GM19043 (cell line): ENCODE measurements at regions not wholly inside any gene's neighbourhood (a gene's known extent, or its start where the extent isn't known, plus 50 kb on each side); places are given as distances from the start of the nearest gene placed in this dataset.

Source experiments
- ATAC-seq: cut with Tn5 transposase; IDR thresholded peaks from one replicate; pipeline ENCODE4 v1.9.1; 2021; ENCODE audit warnings: low read depth; ENCODE audit not compliant: unreplicated experiment

GRCh38 chr4:37051866-37052265 lies 192.7 kb upstream of the NWD2 start:
- no peak for ATAC-seq

GRCh38 chr4:37054531-37055077 lies 189.9 kb upstream of the NWD2 start:
- ATAC-seq: no peak

- no peak for ATAC-seq
These were observed 185.7 kb upstream of the NWD2 start for GRCh38 chr4:37058826-37059225.

- no peak for ATAC-seq
These were observed 178.4 kb upstream of the NWD2 start for GRCh38 chr4:37066159-37066558.

- ATAC-seq: no peak
These were observed 176.0 kb upstream of the NWD2 start for GRCh38 chr4:37068580-37068979.

GRCh38 chr4:37070041-37070440 lies 174.5 kb upstream of the NWD2 start:
- no peak for ATAC-seq

GRCh38 chr4:37071576-37071975 lies 173.0 kb upstream of the NWD2 start:
- ATAC-seq: no peak

- ATAC-seq: no peak
These were observed 171.2 kb upstream of the NWD2 start for GRCh38 chr4:37073226-37073840.

GRCh38 chr4:37082912-37083311 lies 161.6 kb upstream of the NWD2 start:
- no peak for ATAC-seq

GRCh38 chr4:37095925-37096324 lies 148.6 kb upstream of the NWD2 start:
- ATAC-seq: no peak

- no peak for ATAC-seq
These were observed 143.4 kb upstream of the NWD2 start for GRCh38 chr4:37101182-37101581.

GRCh38 chr4:37101686-37102085 lies 142.9 kb upstream of the NWD2 start:
- ATAC-seq: no peak

- ATAC-seq: no peak
These were observed 134.8 kb upstream of the NWD2 start for GRCh38 chr4:37109756-37110155.

- ATAC-seq: no peak
These were observed 119.7 kb upstream of the NWD2 start for GRCh38 chr4:37124800-37125199.

GRCh38 chr4:37126051-37126450 lies 118.5 kb upstream of the NWD2 start:
- ATAC-seq: no peak

- no peak for ATAC-seq
These were observed 114.1 kb upstream of the NWD2 start for GRCh38 chr4:37130465-37130864.

- no peak for ATAC-seq
These were observed 112.1 kb upstream of the NWD2 start for GRCh38 chr4:37132351-37132974.

- no peak for ATAC-seq
These were observed 111.6 kb upstream of the NWD2 start for GRCh38 chr4:37132975-37133360.

GRCh38 chr4:37138019-37138653 lies 106.4 kb upstream of the NWD2 start:
- ATAC-seq: peak; percentile 80

- peak; percentile 47 for ATAC-seq
These were observed 105.8 kb upstream of the NWD2 start for GRCh38 chr4:37138789-37139188.

- ATAC-seq: no peak
These were observed 104.6 kb upstream of the NWD2 start for GRCh38 chr4:37139987-37140386.

- no peak for ATAC-seq
These were observed 98.3 kb upstream of the NWD2 start for GRCh38 chr4:37146260-37146659.
